ENCODE measurements at regions not wholly inside any gene's neighbourhood (a gene's known extent, or its start where the extent isn't known, plus 50 kb on each side); places are given as distances from the start of the nearest gene placed in this dataset.

DNA sequence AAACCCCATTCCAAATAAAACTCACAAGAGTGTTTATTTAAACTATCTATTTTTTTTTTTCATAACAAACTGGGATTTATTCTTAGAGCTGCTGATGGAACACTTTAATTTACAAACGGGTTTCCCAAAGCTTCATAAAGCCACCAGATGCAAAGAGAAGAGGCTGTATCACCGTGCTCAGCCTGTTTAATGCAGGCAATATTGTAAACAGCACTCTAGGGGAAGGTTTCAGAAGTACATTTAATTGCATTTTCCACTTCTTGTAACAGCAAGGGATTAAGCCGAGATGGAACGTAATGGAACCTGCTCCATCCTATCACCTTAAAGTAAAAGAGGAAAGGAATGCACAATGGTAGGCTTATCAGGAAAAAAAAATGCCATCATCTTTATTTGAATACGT is 550.6 kb upstream of the ARGLU1 start:
- Histone ChIP-seq H3K36me3 (ENCODE audit: insufficient read depth, low read length) (no peaks in the 10 kb centered on the region), H3K27ac (ENCODE audit: low read length) (no peak overlapping the region), H3K4me3 (ENCODE audit: low read length) (no peak overlapping the region), H3K9ac (ENCODE audit: low read length) (no peak overlapping the region), H3F3A (ENCODE audit: insufficient read depth, low read length, poor library complexity, severe bottlenecking) (no peaks in the 10 kb centered on the region), H2AFZ (ENCODE audit: low read depth, low read length) (no peak overlapping the region), H3K9me2 (ENCODE audit: insufficient read depth, low read length) (no peaks in the 10 kb centered on the region), H4K20me1 (ENCODE audit: insufficient read depth) (no peaks in the 10 kb centered on the region), H3K4me2 (ENCODE audit: low read length) (no peak overlapping the region), H3K79me2 (replicated peaks; ENCODE audit: insufficient read depth, low read length) (no peaks in the 10 kb centered on the region), H3K27me3 (ENCODE audit: insufficient read depth, low read depth, low read length) (no peaks in the 10 kb centered on the region), H3K9me3 (ENCODE audit: low read length) (peaks cover 4% of the 10 kb centered on the region)
- TF ChIP-seq CTCF (IDR thresholded peaks at IDR 0.05; ENCODE audit: poor library complexity, severe bottlenecking), result no peak
- no peak for TF ChIP-seq MXI1 (conservative IDR thresholded peaks at IDR 0.05; ENCODE audit: poor library complexity, severe bottlenecking)
- no peak for TF ChIP-seq SMC3 (conservative IDR thresholded peaks at IDR 0.05; ENCODE audit: poor library complexity)
- TF ChIP-seq EP300 (conservative IDR thresholded peaks at IDR 0.05; ENCODE audit: poor library complexity, severe bottlenecking), result no peak
- TF ChIP-seq EZH2 (IDR thresholded peaks at IDR 0.05; ENCODE audit: borderline replicate concordance, insufficient read depth, low read length, poor library complexity, severe bottlenecking), result no peak
- no peak for TF ChIP-seq RAD21 (conservative IDR thresholded peaks at IDR 0.05)
- no peak for TF ChIP-seq POLR2AphosphoS5 (IDR thresholded peaks at IDR 0.05)
- TF ChIP-seq, protein P1, sequence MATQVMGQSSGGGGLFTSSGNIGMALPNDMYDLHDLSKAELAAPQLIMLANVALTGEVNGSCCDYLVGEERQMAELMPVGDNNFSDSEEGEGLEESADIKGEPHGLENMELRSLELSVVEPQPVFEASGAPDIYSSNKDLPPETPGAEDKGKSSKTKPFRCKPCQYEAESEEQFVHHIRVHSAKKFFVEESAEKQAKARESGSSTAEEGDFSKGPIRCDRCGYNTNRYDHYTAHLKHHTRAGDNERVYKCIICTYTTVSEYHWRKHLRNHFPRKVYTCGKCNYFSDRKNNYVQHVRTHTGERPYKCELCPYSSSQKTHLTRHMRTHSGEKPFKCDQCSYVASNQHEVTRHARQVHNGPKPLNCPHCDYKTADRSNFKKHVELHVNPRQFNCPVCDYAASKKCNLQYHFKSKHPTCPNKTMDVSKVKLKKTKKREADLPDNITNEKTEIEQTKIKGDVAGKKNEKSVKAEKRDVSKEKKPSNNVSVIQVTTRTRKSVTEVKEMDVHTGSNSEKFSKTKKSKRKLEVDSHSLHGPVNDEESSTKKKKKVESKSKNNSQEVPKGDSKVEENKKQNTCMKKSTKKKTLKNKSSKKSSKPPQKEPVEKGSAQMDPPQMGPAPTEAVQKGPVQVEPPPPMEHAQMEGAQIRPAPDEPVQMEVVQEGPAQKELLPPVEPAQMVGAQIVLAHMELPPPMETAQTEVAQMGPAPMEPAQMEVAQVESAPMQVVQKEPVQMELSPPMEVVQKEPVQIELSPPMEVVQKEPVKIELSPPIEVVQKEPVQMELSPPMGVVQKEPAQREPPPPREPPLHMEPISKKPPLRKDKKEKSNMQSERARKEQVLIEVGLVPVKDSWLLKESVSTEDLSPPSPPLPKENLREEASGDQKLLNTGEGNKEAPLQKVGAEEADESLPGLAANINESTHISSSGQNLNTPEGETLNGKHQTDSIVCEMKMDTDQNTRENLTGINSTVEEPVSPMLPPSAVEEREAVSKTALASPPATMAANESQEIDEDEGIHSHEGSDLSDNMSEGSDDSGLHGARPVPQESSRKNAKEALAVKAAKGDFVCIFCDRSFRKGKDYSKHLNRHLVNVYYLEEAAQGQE (IDR thresholded peaks at IDR 0.05; ENCODE audit: borderline replicate concordance), result no peak
- TF ChIP-seq TAF1 (IDR thresholded peaks at IDR 0.05; ENCODE audit: low read depth), result no peak

- Histone ChIP-seq H3K36me3 (ENCODE audit: insufficient read depth, low read length) (no peaks in the 10 kb centered on the region), H3F3A (ENCODE audit: insufficient read depth, low read length, poor library complexity, severe bottlenecking) (no peaks in the 10 kb centered on the region), H4K20me1 (ENCODE audit: insufficient read depth) (no peaks in the 10 kb centered on the region), H3K4me3 (ENCODE audit: low read length) (no peak overlapping the region), H3K4me2 (ENCODE audit: low read length) (no peak overlapping the region), H3K27ac (ENCODE audit: low read length) (no peak overlapping the region), H3K27me3 (ENCODE audit: insufficient read depth, low read depth, low read length) (no peaks in the 10 kb centered on the region), H3K9ac (ENCODE audit: low read length) (no peak overlapping the region), H3K9me3 (ENCODE audit: low read length) (peaks cover 4% of the 10 kb centered on the region), H3K79me2 (replicated peaks; ENCODE audit: insufficient read depth, low read length) (no peaks in the 10 kb centered on the region), H2AFZ (ENCODE audit: low read depth, low read length) (no peak overlapping the region), H3K9me2 (ENCODE audit: insufficient read depth, low read length) (no peaks in the 10 kb centered on the region)
- TF ChIP-seq, protein P1 (IDR thresholded peaks at IDR 0.05; ENCODE audit: borderline replicate concordance), result no peak
- TF ChIP-seq TAF1 (IDR thresholded peaks at IDR 0.05; ENCODE audit: low read depth) (no peak), EZH2 (IDR thresholded peaks at IDR 0.05; ENCODE audit: borderline replicate concordance, insufficient read depth, low read length, poor library complexity, severe bottlenecking) (no peak), SMC3 (conservative IDR thresholded peaks at IDR 0.05; ENCODE audit: poor library complexity) (no peak), CTCF (IDR thresholded peaks at IDR 0.05; ENCODE audit: poor library complexity, severe bottlenecking) (no peak), POLR2AphosphoS5 (IDR thresholded peaks at IDR 0.05) (no peak), MXI1 (conservative IDR thresholded peaks at IDR 0.05; ENCODE audit: poor library complexity, severe bottlenecking) (no peak), RAD21 (conservative IDR thresholded peaks at IDR 0.05) (no peak), EP300 (conservative IDR thresholded peaks at IDR 0.05; ENCODE audit: poor library complexity, severe bottlenecking) (no peak)
These were observed 549.5 kb upstream of the ARGLU1 start for GRCh38 chr13:107117327-107118012.

All from neural cell (in vitro differentiated cells).